OCI-LY7 (cell line): ENCODE measurements at regions not wholly inside any gene's neighbourhood (a gene's known extent, or its start where the extent isn't known, plus 50 kb on each side); places are given as distances from the start of the nearest gene placed in this dataset.
"Not testable (repeated sequence)": the region's sequence is repeated elsewhere in the genome, so short reads cannot be mapped to it uniquely, and the experiment has no call there.

Source experiments
- BruUV-seq: library from RNA; stranded (reverse); fragments of 400-500 nt; replicated peaks from 2 replicates; lab custom pipeline; 2021; lab: Mats Ljungman, UMichigan
- CTCF ChIA-PET: fragments of 300-600 bp; sonication (Branson Sonifier 250); formaldehyde crosslinking; loops from one replicate; lab custom pipeline; 2022; ENCODE audit warnings: antibody characterized with exemption; ENCODE audit not compliant: unreplicated experiment; lab: Charles Lee
- POLR2A ChIA-PET: fragments of 300-600 bp; sonication (Branson Sonifier 250); formaldehyde crosslinking; loops from one replicate; lab custom pipeline; 2022; ENCODE audit warnings: antibody characterized with exemption; lab: Charles Lee
- DNase-seq: peaks from one replicate; pipeline ENCODE4 v3.0.0-alpha.2; 2015; ENCODE audit warnings: low spot score
- H2AFZ ChIP-seq: fragments of 200-600 bp; sonication (generic), shearing (Covaris generic); 2 replicates; pipeline ENCODE4 v1.6.1; 2014; ENCODE audit warnings: mild to moderate bottlenecking, antibody characterized with exemption, low read length, moderate library complexity
- H3K27ac ChIP-seq: fragments of 200-600 bp; sonication (generic); 2 replicates; pipeline ENCODE4 v1.5.1; 2014; ENCODE audit warnings: mixed run types, low read depth, mild to moderate bottlenecking, moderate library complexity, low read length, inconsistent platforms; ENCODE audit not compliant: poor library complexity, severe bottlenecking
- H3K36me3 ChIP-seq: fragments of 200-600 bp; sonication (generic); 2 replicates; pipeline ENCODE4 v1.6.1; 2014; ENCODE audit warnings: mild to moderate bottlenecking, antibody characterized with exemption, low read length, moderate library complexity, mixed read lengths; ENCODE audit not compliant: insufficient read depth
- H3K4me1 ChIP-seq: fragments of 200-600 bp; sonication (generic); 2 replicates; pipeline ENCODE4 v1.5.1; 2014; ENCODE audit warnings: mild to moderate bottlenecking, low read length; ENCODE audit not compliant: insufficient read depth, poor library complexity, severe bottlenecking
- H3K4me2 ChIP-seq: fragments of 200-600 bp; sonication (generic); 2 replicates; pipeline ENCODE4 v1.6.1; 2014; ENCODE audit warnings: mild to moderate bottlenecking, low read length
- H3K4me3 ChIP-seq: fragments of 200-600 bp; sonication (generic); 2 replicates; pipeline ENCODE4 v1.5.1; 2014; ENCODE audit warnings: mild to moderate bottlenecking, low read depth, low read length; ENCODE audit not compliant: poor library complexity, severe bottlenecking
- H3K79me2 ChIP-seq: fragments of 200-600 bp; sonication (generic); 2 replicates; pipeline ENCODE4 v1.6.1; 2016; ENCODE audit warnings: low read depth, mild to moderate bottlenecking, low read length, moderate library complexity, mixed read lengths; ENCODE audit not compliant: insufficient read depth
- H3K9me2 ChIP-seq: fragments of 200-600 bp; sonication (generic); 2 replicates; pipeline ENCODE4 v1.6.1; 2016; ENCODE audit warnings: mild to moderate bottlenecking, low read length, mixed read lengths; ENCODE audit not compliant: insufficient read depth
- H3K9me3 ChIP-seq: fragments of 200-600 bp; sonication (generic); 2 replicates; pipeline ENCODE4 v1.6.1; 2014; ENCODE audit warnings: mild to moderate bottlenecking, mixed run types, low read length, mixed read lengths
- H4K20me1 ChIP-seq: fragments of 200-600 bp; sonication (generic); 2 replicates; pipeline ENCODE4 v1.6.1; 2014; ENCODE audit warnings: mild to moderate bottlenecking, antibody characterized with exemption, low read length, moderate library complexity, mixed read lengths; ENCODE audit not compliant: insufficient read depth
- CTCF ChIP-seq: fragments of 200-600 bp; sonication (generic); conservative IDR thresholded peaks from 2 replicates; pipeline ENCODE4 v1.5.1; 2014; ENCODE audit warnings: mild to moderate bottlenecking, antibody characterized with exemption, low read length, moderate library complexity, mixed read lengths
- EZH2phosphoT487 ChIP-seq: fragments of 200-600 bp; sonication (generic); IDR thresholded peaks from 2 replicates; pipeline ENCODE4 v1.6.1; 2018; ENCODE audit warnings: low read depth, borderline replicate concordance, mild to moderate bottlenecking, mixed run types, antibody characterized with exemption, low read length, moderate library complexity, mixed read lengths
- intact Hi-C: fragments of 100-400 bp; cut with micrococcal nuclease; formaldehyde crosslinking; loops from one replicate; pipeline ENCODE4 v1.10.0; 2022; ENCODE audit not compliant: unreplicated experiment

- DNase-seq, result no peak
- Histone ChIP-seq H3K36me3 (no peaks in the 10 kb centered on the region), H3K4me1 (no peaks in the 10 kb centered on the region), H3K4me3 (no peak overlapping the region), H4K20me1 (no peaks in the 10 kb centered on the region), H3K27ac (no peak overlapping the region), H3K4me2 (no peak overlapping the region), H3K9me3 (no peaks in the 10 kb centered on the region), H3K79me2 (no peaks in the 10 kb centered on the region), H3K9me2 (no peaks in the 10 kb centered on the region), H2AFZ (no peak overlapping the region)
- intact Hi-C loops, result no loop called here
- no peak for TF ChIP-seq EZH2phosphoT487
- TF ChIP-seq CTCF, result no peak
- BruUV-seq, result no TSS peak
- POLR2A ChIA-PET, result no interaction called here
- CTCF ChIA-PET, result no interaction called here
Observed at GRCh38 chr4:178205826-178206225, 763.6 kb upstream of the AGA start.

- no peaks in the 10 kb centered on the region for H3K9me3 ChIP-seq
- no TSS peak for BruUV-seq
- no peak overlapping the region for H3K4me2 ChIP-seq
- TF ChIP-seq CTCF (no peak), EZH2phosphoT487 (no peak)
- ChIA-PET POLR2A (interaction anchor here (0.5 kb wide), 1 partner anchor 208 kb away, joined by 3 read pairs; no protein-coding TSS in a partner anchor), CTCF (no interaction called here)
- no peaks in the 10 kb centered on the region for H3K9me2 ChIP-seq
- no peaks in the 10 kb centered on the region for H3K4me1 ChIP-seq
- H3K79me2 ChIP-seq, result no peaks in the 10 kb centered on the region
- intact Hi-C loops, result no loop called here
- H3K27ac ChIP-seq, result no peak overlapping the region
- DNase-seq, result no peak
- no peaks in the 10 kb centered on the region for H4K20me1 ChIP-seq
- H3K4me3 ChIP-seq, result no peak overlapping the region
- H2AFZ ChIP-seq, result no peak overlapping the region
- no peaks in the 10 kb centered on the region for H3K36me3 ChIP-seq
Observed at GRCh38 chr4:178215309-178215708, 773.1 kb upstream of the AGA start.

- intact Hi-C loops, result no loop called here
- no peak overlapping the region for H3K4me2 ChIP-seq
- no peaks in the 10 kb centered on the region for H3K4me1 ChIP-seq
- no peaks in the 10 kb centered on the region for H3K9me2 ChIP-seq
- DNase-seq, result no peak
- no peaks in the 10 kb centered on the region for H3K36me3 ChIP-seq
- ChIA-PET POLR2A (interaction anchor here (0.5 kb wide), 1 partner anchor 208 kb away, joined by 3 read pairs; no protein-coding TSS in a partner anchor), CTCF (no interaction called here)
- H4K20me1 ChIP-seq, result no peaks in the 10 kb centered on the region
- H3K4me3 ChIP-seq, result no peak overlapping the region
- H3K27ac ChIP-seq, result no peak overlapping the region
- TF ChIP-seq CTCF (no peak), EZH2phosphoT487 (no peak)
- BruUV-seq, result no TSS peak
- no peaks in the 10 kb centered on the region for H3K79me2 ChIP-seq
- no peaks in the 10 kb centered on the region for H3K9me3 ChIP-seq
- H2AFZ ChIP-seq, result no peak overlapping the region
Observed at GRCh38 chr4:178215763-178216162, 773.5 kb upstream of the AGA start.

GRCh38 chr4:178226421-178226820, 784.2 kb upstream of the AGA start:
- H3K4me1 ChIP-seq, H3K4me2 ChIP-seq, POLR2A ChIA-PET, H3K9me2 ChIP-seq, H3K79me2 ChIP-seq, DNase-seq, CTCF ChIA-PET, BruUV-seq, H3K36me3 ChIP-seq, H3K27ac ChIP-seq, H4K20me1 ChIP-seq, H2AFZ ChIP-seq, intact Hi-C loops, H3K4me3 ChIP-seq, H3K9me3 ChIP-seq: not testable (repeated sequence)
